ENCODE measurements at regions not wholly inside any gene's neighbourhood (a gene's known extent, or its start where the extent isn't known, plus 50 kb on each side); places are given as distances from the start of the nearest gene placed in this dataset.
A peak's percentile ranks its signal among the peaks of the same experiment; 100 is the strongest.

DNA sequence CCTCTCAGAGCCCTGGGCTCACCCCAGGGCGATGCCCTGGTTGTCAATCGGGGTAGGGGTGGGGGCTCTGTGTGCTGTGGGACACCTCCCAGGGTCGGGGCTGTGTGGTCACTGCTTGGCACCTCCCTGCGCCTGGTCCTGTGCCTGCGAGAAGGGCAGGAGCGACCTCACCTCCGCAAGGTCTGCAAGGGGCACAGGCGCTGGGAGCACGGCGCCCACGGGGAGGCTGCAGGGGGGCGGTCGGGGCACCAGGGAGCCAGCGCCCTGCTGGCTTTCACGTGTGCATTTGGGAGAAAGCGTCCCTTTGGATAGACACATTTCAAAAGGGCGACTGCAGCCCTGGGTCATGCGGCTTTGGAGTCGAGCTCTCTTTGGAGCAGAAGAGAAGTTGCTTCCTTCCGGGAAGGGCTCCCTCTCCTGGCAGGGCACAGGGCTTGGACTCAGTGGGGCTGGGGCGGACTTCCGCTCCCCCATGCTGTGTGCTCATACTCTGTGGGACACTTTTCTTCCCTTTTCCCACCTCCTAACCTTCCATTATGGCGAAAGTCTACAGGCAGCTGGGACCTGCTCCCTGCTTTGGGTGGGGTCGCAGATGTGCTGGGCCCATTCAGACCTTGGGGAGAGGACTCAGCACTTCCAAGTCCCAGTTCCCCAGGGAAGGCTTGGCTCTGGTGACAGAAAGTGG lies 52.9 kb upstream of the SLC28A3 start:
- Histone ChIP-seq H3K9me3 (no peaks in the 10 kb centered on the region), H3K27ac (replicated peaks in 1 of 4) (no peak overlapping the region), H3K27me3 (peaks cover 0 to 26% (median 0%) of the 10 kb centered on the region in 4 donors), H3K4me1 (peaks cover 0 to 6% (median 1%) of the 10 kb centered on the region in 4 donors), H3K36me3 (no peaks in the 10 kb centered on the region), H3K4me3 (no peak overlapping the region)
- intact Hi-C loops (cut with DNase I): loop anchor here (10.0 kb wide), 2 partner anchors 871 to 1391 kb away; no protein-coding TSS in a partner anchor
- 89% methylated on average over 20 of the region's 24 CpGs for WGBS
- DNase-seq (ENCODE audit: extremely low spot score): no peak
- no peak for TF ChIP-seq EP300 (IDR thresholded peaks at IDR 0.05)
- no peak for TF ChIP-seq POLR2AphosphoS5 (IDR thresholded peaks at IDR 0.05)

DNA sequence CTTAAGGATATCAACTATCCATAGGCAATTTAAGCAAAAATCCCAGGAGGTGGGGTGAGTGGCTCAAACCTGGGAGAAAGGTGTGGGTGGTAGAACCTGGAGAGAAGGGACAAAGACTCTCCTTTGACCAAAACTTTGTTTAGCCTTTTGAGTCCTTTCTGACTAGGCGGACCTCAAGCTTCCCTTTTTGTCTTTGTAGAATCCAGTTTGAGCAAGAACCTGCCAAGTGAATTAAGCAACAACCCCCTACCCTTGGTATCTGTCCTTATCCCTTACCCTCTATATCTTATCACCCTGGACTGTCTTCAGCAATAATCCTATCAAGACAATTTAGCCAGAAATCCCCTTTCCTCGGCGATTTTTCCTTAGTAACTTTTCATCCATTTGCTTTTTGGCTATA lies 53.5 kb upstream of the SLC28A3 start:
- no peak overlapping the region for H3K4me3 ChIP-seq
- H3K9me3 ChIP-seq: no peaks in the 10 kb centered on the region
- intact Hi-C loops (cut with DNase I): loop anchor here (10.0 kb wide), 2 partner anchors 871 to 1391 kb away; no protein-coding TSS in a partner anchor
- H3K27me3 ChIP-seq: peaks cover 0 to 26% (median 0%) of the 10 kb centered on the region in 4 donors
- no peaks in the 10 kb centered on the region for H3K36me3 ChIP-seq
- WGBS: 84% methylated on average over 3 of the region's 3 CpGs
- H3K4me1 ChIP-seq: peaks cover 0 to 6% (median 1%) of the 10 kb centered on the region in 4 donors
- no peak for TF ChIP-seq POLR2AphosphoS5 (IDR thresholded peaks at IDR 0.05)
- no peak for TF ChIP-seq POLR2A (IDR thresholded peaks at IDR 0.05; ENCODE audit: low read depth)
- no peak for TF ChIP-seq EP300 (IDR thresholded peaks at IDR 0.05)
- TF ChIP-seq, protein P1, sequence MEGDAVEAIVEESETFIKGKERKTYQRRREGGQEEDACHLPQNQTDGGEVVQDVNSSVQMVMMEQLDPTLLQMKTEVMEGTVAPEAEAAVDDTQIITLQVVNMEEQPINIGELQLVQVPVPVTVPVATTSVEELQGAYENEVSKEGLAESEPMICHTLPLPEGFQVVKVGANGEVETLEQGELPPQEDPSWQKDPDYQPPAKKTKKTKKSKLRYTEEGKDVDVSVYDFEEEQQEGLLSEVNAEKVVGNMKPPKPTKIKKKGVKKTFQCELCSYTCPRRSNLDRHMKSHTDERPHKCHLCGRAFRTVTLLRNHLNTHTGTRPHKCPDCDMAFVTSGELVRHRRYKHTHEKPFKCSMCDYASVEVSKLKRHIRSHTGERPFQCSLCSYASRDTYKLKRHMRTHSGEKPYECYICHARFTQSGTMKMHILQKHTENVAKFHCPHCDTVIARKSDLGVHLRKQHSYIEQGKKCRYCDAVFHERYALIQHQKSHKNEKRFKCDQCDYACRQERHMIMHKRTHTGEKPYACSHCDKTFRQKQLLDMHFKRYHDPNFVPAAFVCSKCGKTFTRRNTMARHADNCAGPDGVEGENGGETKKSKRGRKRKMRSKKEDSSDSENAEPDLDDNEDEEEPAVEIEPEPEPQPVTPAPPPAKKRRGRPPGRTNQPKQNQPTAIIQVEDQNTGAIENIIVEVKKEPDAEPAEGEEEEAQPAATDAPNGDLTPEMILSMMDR (IDR thresholded peaks at IDR 0.05): no peak
- H3K27ac ChIP-seq (replicated peaks in 1 of 4): no peak overlapping the region
- DNase-seq (ENCODE audit: extremely low spot score): no peak

DNA sequence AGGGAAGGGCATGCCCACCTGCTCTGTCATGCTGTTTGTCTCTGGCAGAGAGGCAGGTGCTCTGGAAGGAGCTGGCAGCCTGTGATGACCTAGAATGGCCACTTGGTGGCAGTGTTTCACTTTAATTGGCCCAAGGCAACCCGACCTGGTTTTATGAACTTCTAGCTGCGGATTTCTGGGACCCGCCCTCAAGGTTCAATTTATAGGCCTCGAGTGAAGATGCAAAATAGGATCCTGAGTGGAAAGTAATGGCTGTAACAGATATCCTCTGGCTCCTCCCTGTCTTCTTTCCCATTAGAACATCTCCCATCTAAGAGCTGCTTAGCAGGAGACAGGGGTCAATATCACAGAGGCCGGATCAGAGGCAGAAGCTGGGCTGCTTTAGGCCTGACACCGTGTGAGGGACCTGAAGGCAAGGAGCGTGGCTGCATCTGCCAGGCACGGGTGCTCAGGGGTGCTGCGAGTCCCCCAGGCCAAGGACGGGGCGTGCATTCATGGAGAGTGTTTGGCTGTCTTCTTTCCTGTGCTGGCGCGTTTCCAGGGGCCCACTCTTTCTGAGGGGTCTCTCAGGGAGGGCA lies 56.7 kb upstream of the SLC28A3 start:
- H3K27ac ChIP-seq (replicated peaks in 1 of 4): no peak overlapping the region
- no peak for DNase-seq (ENCODE audit: extremely low spot score)
- H3K36me3 ChIP-seq: no peaks in the 10 kb centered on the region
- intact Hi-C loops (cut with DNase I): loop anchor here (5.0 to 10.0 kb wide), 5 partner anchors 555 to 1388 kb away; no protein-coding TSS in a partner anchor
- 48% methylated on average over 11 of the region's 13 CpGs for WGBS
- no peaks in the 10 kb centered on the region for H3K9me3 ChIP-seq
- no peak for TF ChIP-seq EP300 (IDR thresholded peaks at IDR 0.05)
- TF ChIP-seq, protein P1 (IDR thresholded peaks at IDR 0.05): peak; percentile 86 to 95 (median 86)
- H3K4me3 ChIP-seq: no peak overlapping the region
- H3K4me1 ChIP-seq: peaks cover 0 to 6% (median 1%) of the 10 kb centered on the region in 4 donors
- H3K27me3 ChIP-seq: peaks cover 0 to 26% (median 0%) of the 10 kb centered on the region in 4 donors

DNA sequence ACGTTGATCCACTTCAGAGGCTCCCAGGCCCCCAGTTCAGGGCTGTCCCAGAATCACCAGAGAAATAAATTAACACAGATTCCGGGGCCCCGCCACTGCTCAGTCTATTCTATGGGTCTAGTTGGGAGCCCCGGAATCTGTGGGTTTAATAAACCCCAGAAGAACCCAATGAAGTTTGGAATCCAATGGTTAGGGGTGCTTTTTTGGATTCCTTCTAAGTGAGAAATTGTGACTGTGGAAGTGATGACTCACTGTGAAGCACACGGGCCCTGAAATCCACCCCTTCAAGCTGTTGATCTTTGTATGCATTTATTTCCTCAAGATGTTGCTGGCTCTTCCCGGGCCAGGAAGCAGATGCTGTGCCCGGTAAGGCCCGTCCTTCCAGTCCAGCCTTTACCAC lies 57.3 kb upstream of the SLC28A3 start:
- H3K27ac ChIP-seq (replicated peaks in 1 of 4): no peak overlapping the region
- no peak overlapping the region for H3K4me3 ChIP-seq
- DNase-seq (ENCODE audit: extremely low spot score): no peak
- H3K27me3 ChIP-seq: peaks cover 0 to 22% (median 0%) of the 10 kb centered on the region in 4 donors
- 61% methylated on average over 4 of the region's 8 CpGs for WGBS
- H3K9me3 ChIP-seq: no peaks in the 10 kb centered on the region
- intact Hi-C loops (cut with DNase I): loop anchor here (5.0 to 10.0 kb wide), 5 partner anchors 554 to 1387 kb away; no protein-coding TSS in a partner anchor
- TF ChIP-seq POLR2A (IDR thresholded peaks at IDR 0.05; ENCODE audit: low read depth) (no peak), EP300 (IDR thresholded peaks at IDR 0.05) (no peak), POLR2AphosphoS5 (IDR thresholded peaks at IDR 0.05) (no peak)
- TF ChIP-seq, protein P1 (IDR thresholded peaks at IDR 0.05): no peak
- H3K4me1 ChIP-seq: peaks cover 0 to 6% (median 1%) of the 10 kb centered on the region in 4 donors
- no peaks in the 10 kb centered on the region for H3K36me3 ChIP-seq

DNA sequence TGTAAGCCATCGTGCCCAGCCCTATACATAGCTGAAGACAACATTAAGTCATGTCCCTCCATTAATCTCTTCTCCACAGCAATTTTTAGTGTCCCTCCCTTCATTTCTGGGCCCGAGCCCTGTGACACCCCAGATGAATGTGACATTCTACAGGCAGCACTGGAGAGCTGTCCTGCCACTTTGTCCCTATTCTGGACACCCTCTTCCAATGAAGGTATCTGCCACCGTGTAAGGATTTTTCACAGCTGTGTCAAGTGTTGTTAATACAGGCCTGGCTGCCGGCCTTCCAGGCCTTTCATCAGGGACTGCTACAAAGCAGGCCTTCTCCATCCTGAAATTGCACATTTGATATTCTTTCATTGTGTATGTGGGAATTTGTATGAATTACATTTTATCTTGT lies 62.0 kb upstream of the SLC28A3 start:
- no peaks in the 10 kb centered on the region for H3K4me1 ChIP-seq
- H3K9me3 ChIP-seq: no peaks in the 10 kb centered on the region
- TF ChIP-seq POLR2AphosphoS5 (IDR thresholded peaks at IDR 0.05) (no peak), POLR2A (IDR thresholded peaks at IDR 0.05; ENCODE audit: low read depth) (no peak), EP300 (IDR thresholded peaks at IDR 0.05) (no peak)
- TF ChIP-seq, protein P1 (IDR thresholded peaks at IDR 0.05): no peak
- no peaks in the 10 kb centered on the region for H3K27me3 ChIP-seq
- no peak overlapping the region for H3K4me3 ChIP-seq
- DNase-seq (ENCODE audit: extremely low spot score): no peak
- H3K27ac ChIP-seq (replicated peaks in 1 of 4): no peak overlapping the region
- 84% methylated on average over 4 of the region's 4 CpGs for WGBS
- intact Hi-C loops (cut with DNase I): no loop called here
- no peaks in the 10 kb centered on the region for H3K36me3 ChIP-seq

Measured in esophagus muscularis mucosa (tissue), 4 donors.